ENCODE measurements at regions not wholly inside any gene's neighbourhood (a gene's known extent, or its start where the extent isn't known, plus 50 kb on each side); places are given as distances from the start of the nearest gene placed in this dataset.

GRCh38 chr2:116094196-116094595 is 1651.8 kb downstream of the DPP10 start:
- no peak for DNase-seq (ENCODE audit: low spot score in 2 of 2, unreplicated experiment in 2 of 2)
- H3K27ac Mint-ChIP-seq, result no peak overlapping the region
- no peaks in the 10 kb centered on the region for H3K27me3 Mint-ChIP-seq (ENCODE audit: low read depth)
- H3K4me3 Mint-ChIP-seq, result no peak overlapping the region
- peaks cover 22% of the 10 kb centered on the region for H3K9me3 Mint-ChIP-seq
- H3K36me3 Mint-ChIP-seq, result peaks cover 4% of the 10 kb centered on the region
- H3K4me1 Mint-ChIP-seq, result peaks cover 9% of the 10 kb centered on the region
- TF ChIP-seq, protein P1, sequence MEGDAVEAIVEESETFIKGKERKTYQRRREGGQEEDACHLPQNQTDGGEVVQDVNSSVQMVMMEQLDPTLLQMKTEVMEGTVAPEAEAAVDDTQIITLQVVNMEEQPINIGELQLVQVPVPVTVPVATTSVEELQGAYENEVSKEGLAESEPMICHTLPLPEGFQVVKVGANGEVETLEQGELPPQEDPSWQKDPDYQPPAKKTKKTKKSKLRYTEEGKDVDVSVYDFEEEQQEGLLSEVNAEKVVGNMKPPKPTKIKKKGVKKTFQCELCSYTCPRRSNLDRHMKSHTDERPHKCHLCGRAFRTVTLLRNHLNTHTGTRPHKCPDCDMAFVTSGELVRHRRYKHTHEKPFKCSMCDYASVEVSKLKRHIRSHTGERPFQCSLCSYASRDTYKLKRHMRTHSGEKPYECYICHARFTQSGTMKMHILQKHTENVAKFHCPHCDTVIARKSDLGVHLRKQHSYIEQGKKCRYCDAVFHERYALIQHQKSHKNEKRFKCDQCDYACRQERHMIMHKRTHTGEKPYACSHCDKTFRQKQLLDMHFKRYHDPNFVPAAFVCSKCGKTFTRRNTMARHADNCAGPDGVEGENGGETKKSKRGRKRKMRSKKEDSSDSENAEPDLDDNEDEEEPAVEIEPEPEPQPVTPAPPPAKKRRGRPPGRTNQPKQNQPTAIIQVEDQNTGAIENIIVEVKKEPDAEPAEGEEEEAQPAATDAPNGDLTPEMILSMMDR (IDR thresholded peaks at IDR 0.05; ENCODE audit: unreplicated experiment), result no peak

DNA sequence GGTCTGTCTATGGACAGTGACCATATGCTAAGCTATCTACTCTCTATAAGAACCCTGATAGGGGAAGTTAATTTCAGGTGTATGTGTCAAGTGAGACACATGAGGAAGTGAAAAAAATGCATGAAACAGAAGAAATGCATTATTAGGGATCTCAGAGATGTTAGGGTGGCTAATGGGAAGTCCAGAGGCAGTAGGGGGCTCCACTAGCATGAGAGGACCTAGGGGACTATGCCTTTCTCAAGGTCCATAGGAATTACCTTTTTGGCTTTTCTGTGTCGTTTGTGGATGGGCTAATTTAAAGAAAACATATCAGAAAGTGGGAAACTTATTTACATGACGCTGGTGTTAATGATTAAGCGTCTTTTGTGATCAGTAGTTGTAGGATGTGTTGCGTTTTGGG is 1653.2 kb downstream of the DPP10 start:
- Mint-ChIP-seq H3K9me3 (peaks cover 17% of the 10 kb centered on the region), H3K4me3 (no peak overlapping the region), H3K27ac (no peak overlapping the region), H3K36me3 (peaks cover 4% of the 10 kb centered on the region), H3K27me3 (ENCODE audit: low read depth) (no peaks in the 10 kb centered on the region), H3K4me1 (peaks cover 9% of the 10 kb centered on the region)
- DNase-seq (ENCODE audit: low spot score in 2 of 2, unreplicated experiment in 2 of 2), result no peak
- TF ChIP-seq, protein P1 (IDR thresholded peaks at IDR 0.05; ENCODE audit: unreplicated experiment), result no peak

- H3K27ac Mint-ChIP-seq, result no peak overlapping the region
- H3K4me1 Mint-ChIP-seq, result peaks cover 9% of the 10 kb centered on the region
- DNase-seq (ENCODE audit: low spot score in 2 of 2, unreplicated experiment in 2 of 2), result no peak
- H3K4me3 Mint-ChIP-seq, result no peak overlapping the region
- H3K27me3 Mint-ChIP-seq (ENCODE audit: low read depth), result no peaks in the 10 kb centered on the region
- H3K9me3 Mint-ChIP-seq, result peaks cover 7% of the 10 kb centered on the region
- TF ChIP-seq, protein P1 (IDR thresholded peaks at IDR 0.05; ENCODE audit: unreplicated experiment), result no peak
- no peaks in the 10 kb centered on the region for H3K36me3 Mint-ChIP-seq
Measured at GRCh38 chr2:116098049-116098448, 1655.6 kb downstream of the DPP10 start.

DNA sequence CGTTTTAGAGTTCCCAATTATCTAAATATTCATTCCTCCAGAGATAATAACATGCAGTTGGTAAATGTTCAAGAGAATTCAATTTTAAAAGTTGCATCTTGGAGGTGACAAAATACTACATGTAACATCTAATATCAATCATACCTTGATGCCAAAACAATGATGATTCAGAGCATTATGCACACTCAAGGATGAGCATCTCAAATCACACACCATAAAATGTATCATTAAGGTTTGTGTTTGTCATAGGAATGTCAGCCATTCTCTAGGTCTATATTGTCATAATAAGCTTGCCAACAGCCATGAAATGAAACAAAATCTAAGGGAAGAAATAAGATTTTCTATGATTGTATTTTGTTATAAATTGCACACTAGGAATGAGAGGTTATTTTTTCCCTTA is 1667.0 kb downstream of the DPP10 start:
- H3K27ac Mint-ChIP-seq, result no peak overlapping the region
- no peak overlapping the region for H3K4me3 Mint-ChIP-seq
- no peak for DNase-seq (ENCODE audit: low spot score in 2 of 2, unreplicated experiment in 2 of 2)
- H3K36me3 Mint-ChIP-seq, result no peaks in the 10 kb centered on the region
- H3K27me3 Mint-ChIP-seq (ENCODE audit: low read depth), result no peaks in the 10 kb centered on the region
- no peaks in the 10 kb centered on the region for H3K9me3 Mint-ChIP-seq
- H3K4me1 Mint-ChIP-seq, result no peaks in the 10 kb centered on the region
- TF ChIP-seq, protein P1 (IDR thresholded peaks at IDR 0.05; ENCODE audit: unreplicated experiment), result no peak

- no peaks in the 10 kb centered on the region for H3K4me1 Mint-ChIP-seq
- no peak overlapping the region for H3K4me3 Mint-ChIP-seq
- no peak overlapping the region for H3K27ac Mint-ChIP-seq
- H3K27me3 Mint-ChIP-seq (ENCODE audit: low read depth), result no peaks in the 10 kb centered on the region
- H3K9me3 Mint-ChIP-seq, result peaks cover under 1% of the 10 kb centered on the region
- no peaks in the 10 kb centered on the region for H3K36me3 Mint-ChIP-seq
- no peak for DNase-seq (ENCODE audit: low spot score in 2 of 2, unreplicated experiment in 2 of 2)
- TF ChIP-seq, protein P1 (IDR thresholded peaks at IDR 0.05; ENCODE audit: unreplicated experiment), result no peak
Measured at GRCh38 chr2:116117845-116118244, 1675.4 kb downstream of the DPP10 start.

DNA sequence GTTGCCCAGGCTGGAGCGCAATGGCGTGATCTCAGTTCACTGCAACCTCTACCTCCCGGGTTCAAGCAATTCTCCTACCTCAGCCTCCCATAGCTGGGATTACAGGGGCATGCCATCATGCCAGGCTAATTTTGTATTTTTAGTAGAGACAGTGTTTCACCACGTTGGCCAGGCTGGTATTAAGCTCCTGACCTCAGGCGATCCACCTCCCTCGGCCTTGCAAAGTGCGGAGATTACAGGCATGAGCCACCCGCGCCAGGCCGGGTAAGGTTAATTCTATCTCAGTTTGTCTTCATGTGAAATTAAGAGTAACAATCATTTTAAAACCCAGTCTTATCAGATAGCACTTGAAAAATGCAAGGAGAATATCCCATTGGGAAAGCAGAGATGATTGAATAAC is 1681.7 kb upstream of the DDX18 start:
- Mint-ChIP-seq H3K9me3 (no peaks in the 10 kb centered on the region), H3K27me3 (ENCODE audit: low read depth) (no peaks in the 10 kb centered on the region), H3K4me1 (peaks cover 10% of the 10 kb centered on the region), H3K4me3 (no peak overlapping the region), H3K36me3 (no peaks in the 10 kb centered on the region), H3K27ac (no peak overlapping the region)
- TF ChIP-seq, protein P1 (IDR thresholded peaks at IDR 0.05; ENCODE audit: unreplicated experiment), result no peak
- DNase-seq (ENCODE audit: low spot score in 2 of 2, unreplicated experiment in 2 of 2), result no peak

All from mesothelial cell of epicardium (in vitro differentiated cells).